ENCODE measurements at regions not wholly inside any gene's neighbourhood (a gene's known extent, or its start where the extent isn't known, plus 50 kb on each side); places are given as distances from the start of the nearest gene placed in this dataset.
A peak's percentile ranks its signal among the peaks of the same experiment; 100 is the strongest.

DNA sequence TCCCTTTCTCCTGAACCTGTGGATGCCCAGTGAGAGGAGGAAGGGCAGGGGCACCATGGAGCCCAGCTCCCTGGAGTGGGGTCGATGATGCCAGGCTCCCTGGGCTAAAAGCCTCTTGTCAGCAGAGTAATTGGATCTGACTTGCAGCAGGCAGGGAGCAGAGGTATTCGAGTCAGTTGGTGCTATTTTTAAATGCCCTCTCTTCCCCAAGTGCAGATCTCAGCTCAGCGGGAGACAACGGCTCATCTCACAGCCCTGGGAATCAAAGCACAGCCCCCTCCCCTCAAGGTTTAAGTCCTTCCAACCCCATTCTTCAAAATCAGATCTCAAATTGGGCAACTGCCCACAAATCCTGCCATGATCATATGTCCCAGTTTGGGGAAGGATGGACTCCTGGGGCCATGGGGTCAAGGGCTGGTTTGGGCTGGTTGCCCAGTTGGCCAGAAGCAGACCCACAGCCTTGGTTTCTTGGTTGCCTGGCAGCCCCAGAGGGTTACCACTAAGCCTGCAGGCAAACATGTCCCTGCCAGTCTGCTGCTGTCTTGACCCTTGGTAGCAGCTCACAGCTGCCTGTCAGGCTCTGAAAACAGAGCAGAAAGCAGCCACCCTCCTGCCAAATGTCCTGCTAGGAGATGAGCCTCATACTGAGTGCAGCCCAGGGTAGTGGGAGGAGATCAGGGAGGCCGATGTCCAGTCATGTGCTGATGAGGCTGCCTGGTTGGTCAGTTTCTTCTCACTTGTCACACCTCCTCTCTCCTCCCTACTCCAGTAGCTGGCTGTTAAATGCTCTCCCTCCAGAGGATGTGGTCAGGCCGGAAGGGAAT lies 244.9 kb downstream of the LOXHD1 start:
- DNase-seq (ENCODE audit: low read depth in 1 of 2, low spot score in 1 of 2) = peak in 1 of 2 experiments; percentile 24
- in situ Hi-C loops (cut with HindIII; ENCODE audit: low pct_unique_long_range_greater_than_20kb, low sequenced_read_pairs) = no loop called here
- TF ChIP-seq JUND (IDR thresholded peaks at IDR 0.05; ENCODE audit: low read depth) = no peak

DNA sequence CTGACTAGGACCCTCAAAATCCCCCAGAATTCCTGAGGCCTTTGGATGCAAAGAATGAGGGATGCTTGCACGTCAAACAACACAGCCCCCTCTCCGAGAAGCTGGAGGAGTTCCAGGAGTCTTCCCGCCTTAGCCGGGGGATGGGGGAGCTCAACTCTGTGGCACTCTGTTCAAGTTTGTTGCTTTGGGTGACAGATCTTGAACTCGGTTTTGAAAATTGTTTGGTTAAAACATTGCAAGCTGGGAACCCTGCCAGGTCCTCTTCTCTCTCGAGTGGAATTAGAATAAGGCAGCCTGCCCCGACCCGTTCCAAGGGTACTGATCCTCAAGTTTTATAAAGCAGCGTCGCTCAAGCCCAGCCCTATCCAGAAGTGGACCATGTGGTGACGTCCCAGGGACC lies 244.1 kb downstream of the LOXHD1 start:
- in situ Hi-C loops (cut with HindIII; ENCODE audit: low pct_unique_long_range_greater_than_20kb, low sequenced_read_pairs) = no loop called here
- TF ChIP-seq JUND (IDR thresholded peaks at IDR 0.05; ENCODE audit: low read depth) = no peak
- no peak for DNase-seq (ENCODE audit: low read depth in 1 of 2, low spot score in 1 of 2)

DNA sequence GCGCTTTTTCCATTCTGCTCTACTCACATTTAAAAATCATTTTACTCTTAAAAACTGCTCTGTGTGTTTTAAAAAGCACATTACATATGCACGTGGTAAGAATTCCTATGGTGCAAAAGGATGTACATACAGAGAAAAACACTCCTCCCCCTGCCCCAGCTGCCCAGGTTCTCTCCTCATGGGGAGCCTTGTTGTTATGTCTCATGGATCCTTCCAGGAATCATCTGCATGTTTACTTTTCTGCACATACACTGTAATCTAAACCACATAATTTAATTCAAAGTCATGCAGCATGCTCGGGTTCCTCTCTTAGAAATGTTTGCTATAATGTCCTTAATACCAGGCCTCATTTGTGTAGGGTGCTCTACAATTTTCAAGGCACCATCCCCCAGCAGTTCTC lies 243.3 kb downstream of the LOXHD1 start:
- TF ChIP-seq JUND (IDR thresholded peaks at IDR 0.05; ENCODE audit: low read depth) = no peak
- in situ Hi-C loops (cut with HindIII; ENCODE audit: low pct_unique_long_range_greater_than_20kb, low sequenced_read_pairs) = no loop called here
- DNase-seq (ENCODE audit: low read depth in 1 of 2, low spot score in 1 of 2) = no peak

DNA sequence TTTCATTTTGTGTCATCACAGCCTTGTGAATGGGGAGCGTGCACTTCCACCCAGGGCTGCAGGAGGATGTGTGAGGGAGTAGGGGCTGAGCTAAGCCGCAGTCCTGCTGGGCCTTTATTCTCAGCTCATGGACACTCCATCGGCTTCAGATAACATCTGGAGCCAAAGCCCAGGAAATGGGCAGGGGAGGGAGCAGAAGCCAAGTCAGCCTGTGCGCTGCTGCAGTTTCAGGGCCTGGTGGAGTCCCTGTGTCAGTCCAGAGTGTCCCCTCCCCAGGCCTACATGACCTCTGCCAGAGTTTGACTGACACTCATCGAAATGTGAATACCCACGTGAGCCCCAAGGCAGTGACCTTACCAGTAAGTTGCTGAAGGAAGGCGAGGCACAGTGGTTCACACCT lies 242.2 kb downstream of the LOXHD1 start:
- DNase-seq (ENCODE audit: low read depth in 1 of 2, low spot score in 1 of 2) = no peak
- in situ Hi-C loops (cut with HindIII; ENCODE audit: low pct_unique_long_range_greater_than_20kb, low sequenced_read_pairs) = no loop called here
- TF ChIP-seq JUND (IDR thresholded peaks at IDR 0.05; ENCODE audit: low read depth) = no peak

DNA sequence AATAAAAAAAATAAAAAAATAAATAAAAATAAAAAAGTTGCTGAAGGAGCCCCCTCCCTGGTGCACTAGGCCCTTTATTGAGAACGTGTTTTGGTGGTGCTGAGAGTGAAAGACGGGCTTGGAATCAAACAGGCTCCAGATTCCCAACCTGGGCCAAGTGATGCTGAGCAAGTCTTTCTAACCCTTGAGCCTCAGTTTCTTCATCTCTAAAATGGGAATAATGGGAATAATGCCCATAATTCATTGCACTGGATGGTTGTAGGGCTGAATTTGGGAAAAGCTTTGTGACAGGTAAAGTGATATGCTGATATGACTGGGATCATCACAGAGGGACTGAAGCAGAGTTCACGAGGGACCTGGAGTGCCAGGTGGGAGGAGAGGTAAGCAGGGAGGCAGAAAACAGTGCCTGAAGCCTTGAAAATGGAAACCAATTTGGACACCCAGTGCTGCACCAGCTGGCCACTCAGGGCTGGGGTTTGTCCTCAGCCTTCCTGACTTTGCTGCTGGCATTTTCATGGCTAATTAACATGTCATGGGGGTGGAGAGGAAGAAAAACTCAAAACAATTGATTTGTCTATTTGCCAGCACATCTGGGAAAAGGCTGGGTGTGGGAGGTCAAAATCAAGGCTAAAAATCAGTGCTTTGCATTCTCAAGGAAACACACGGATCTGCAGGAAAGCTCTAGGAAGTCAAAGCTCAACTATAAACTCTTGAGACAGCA lies 241.3 kb downstream of the LOXHD1 start:
- no peak for DNase-seq (ENCODE audit: low read depth in 1 of 2, low spot score in 1 of 2)
- TF ChIP-seq JUND (IDR thresholded peaks at IDR 0.05; ENCODE audit: low read depth) = no peak
- in situ Hi-C loops (cut with HindIII; ENCODE audit: low pct_unique_long_range_greater_than_20kb, low sequenced_read_pairs) = no loop called here

DNA sequence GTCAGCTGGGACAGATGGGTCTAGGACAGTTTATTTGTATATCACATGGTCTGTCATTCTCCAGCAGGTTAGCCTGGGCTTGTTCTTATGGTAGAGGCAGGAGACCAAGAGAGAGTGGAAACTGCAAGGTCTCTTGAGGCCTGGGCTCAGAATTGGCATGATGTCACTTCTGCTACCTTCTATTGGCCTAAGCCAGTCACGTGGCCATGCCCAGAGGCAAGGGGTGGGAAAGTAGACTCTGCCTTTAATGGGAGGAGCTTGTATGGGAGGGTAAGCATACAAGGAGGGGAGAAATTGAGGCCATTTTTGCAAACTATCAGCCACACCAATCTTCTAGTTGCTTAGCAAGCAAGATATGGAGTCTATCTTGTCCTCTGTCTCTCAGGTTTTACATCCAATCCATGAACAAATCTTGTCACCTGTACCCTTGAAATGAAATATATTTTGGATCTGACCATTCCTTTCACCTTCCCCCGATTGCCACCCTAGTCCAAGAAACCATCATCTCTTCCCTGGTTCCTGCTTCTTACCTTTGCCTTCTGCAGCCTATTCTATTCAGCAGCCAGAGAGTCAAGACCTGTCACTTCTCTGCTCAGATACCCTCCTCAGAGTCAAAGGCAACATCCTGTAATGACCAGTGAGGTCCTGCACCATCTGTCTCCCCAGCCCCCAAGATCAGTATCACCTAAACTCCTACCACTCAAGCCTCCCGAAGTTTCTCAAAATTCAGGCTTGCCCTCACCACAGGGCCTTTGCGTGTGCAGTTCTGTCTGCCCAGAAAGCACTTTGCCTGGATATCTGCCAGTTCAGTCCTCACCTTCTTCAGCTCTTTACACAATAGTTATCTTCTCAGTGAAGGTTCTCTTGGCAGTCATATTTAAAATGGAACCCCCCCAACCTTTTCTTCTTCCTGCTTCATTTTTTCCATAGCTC lies 240.0 kb downstream of the LOXHD1 start:
- DNase-seq (ENCODE audit: low read depth in 1 of 2, low spot score in 1 of 2) = peak in 1 of 2 experiments; percentile 78
- no peak for TF ChIP-seq JUND (IDR thresholded peaks at IDR 0.05; ENCODE audit: low read depth)
- in situ Hi-C loops (cut with HindIII; ENCODE audit: low pct_unique_long_range_greater_than_20kb, low sequenced_read_pairs) = no loop called here

DNA sequence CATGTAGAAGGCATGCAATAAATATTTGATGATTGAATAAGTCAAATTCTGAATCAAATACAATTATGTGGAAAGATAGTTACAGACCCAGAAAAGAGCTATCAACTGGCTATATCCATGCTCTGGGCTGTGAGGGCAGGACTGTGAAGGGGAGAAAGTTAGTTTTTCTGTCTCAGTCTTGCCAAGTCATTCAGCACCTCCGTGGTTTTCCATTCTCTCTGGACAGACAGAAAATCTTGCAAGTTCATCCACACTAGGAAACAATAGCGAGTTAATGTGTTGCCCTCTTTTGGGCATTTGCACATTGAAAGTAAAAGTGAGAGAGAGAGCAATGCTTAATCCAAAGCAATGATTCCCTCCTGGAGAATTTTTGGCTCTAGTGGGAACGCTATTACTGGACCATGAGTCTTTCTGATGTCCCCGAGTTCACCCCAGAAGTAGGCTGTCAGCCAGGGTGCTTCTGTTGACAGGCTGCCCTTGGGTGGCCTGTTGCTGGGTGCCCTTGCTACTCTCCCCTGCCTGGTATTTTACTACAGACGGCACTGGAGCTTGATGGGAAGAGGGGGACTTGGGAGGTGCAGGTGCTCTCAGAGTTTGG lies 238.3 kb downstream of the LOXHD1 start:
- DNase-seq (ENCODE audit: low read depth in 1 of 2, low spot score in 1 of 2) = no peak
- TF ChIP-seq JUND (IDR thresholded peaks at IDR 0.05; ENCODE audit: low read depth) = no peak
- in situ Hi-C loops (cut with HindIII; ENCODE audit: low pct_unique_long_range_greater_than_20kb, low sequenced_read_pairs) = no loop called here

DNA sequence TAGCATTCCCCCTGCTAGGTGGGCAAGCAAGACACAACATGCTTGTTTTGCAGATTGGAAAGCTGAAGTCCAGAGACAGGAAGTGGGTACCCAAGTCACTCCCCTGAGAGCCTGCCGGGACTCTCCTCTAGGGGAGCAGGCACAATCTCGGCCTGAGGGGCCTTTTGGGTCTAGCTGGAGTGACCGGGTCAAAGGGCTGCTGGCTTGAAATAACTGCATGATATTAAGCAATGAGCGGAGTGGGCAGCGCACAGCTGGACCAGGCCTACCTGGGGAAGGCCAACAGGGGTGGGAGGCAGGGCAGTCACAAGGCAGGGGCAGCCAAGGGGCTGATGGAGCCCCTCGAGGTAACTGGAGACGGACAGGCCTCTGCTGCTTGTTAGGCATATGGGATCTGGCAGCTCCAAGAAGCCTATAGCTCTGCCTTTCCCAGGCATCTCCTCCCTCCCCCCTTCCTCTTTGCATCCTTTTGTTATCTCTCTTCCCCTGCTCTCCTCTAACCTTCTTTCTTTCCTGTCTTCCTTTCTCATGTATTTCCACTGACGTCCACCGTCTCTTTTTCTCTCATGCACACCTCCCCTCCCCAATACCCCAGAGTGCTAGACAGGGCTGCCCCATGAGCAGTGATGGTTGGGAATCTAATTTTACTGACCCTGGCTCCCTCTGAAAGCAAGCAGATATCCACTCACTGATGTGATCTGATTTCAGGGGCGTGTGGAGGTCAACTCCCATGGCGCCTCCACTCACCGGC lies 237.5 kb downstream of the LOXHD1 start:
- TF ChIP-seq JUND (IDR thresholded peaks at IDR 0.05; ENCODE audit: low read depth) = no peak
- in situ Hi-C loops (cut with HindIII; ENCODE audit: low pct_unique_long_range_greater_than_20kb, low sequenced_read_pairs) = no loop called here
- no peak for DNase-seq (ENCODE audit: low read depth in 1 of 2, low spot score in 1 of 2)

DNA sequence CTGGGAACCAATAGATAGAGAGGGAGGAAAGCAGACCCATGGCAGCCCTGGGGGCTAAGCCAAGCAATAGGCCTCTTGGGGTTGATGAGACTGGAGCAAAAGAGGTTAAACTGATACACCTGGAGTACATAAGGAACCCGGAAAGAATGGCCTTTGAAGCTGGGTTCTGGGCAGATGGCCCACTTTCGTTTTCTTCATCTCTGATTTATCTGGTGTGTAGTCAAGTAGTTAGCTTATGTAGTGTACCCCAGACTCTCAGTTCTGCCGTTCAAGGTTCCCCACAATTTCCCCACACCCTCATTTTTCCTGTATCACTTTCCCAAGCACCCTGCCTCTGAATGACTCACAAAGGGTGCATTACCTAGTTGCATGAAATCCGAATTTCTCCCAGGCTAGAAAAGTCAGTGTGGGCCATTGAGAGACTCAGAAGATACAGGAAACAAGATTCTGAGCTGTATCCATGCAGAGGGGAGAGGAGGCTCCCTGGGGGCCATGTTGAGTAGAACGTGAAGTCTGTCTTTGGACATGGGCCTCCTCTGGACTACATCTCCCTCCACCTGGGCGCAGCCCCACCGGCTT lies 235.0 kb downstream of the LOXHD1 start:
- DNase-seq (ENCODE audit: low read depth in 1 of 2, low spot score in 1 of 2) = no peak
- in situ Hi-C loops (cut with HindIII; ENCODE audit: low pct_unique_long_range_greater_than_20kb, low sequenced_read_pairs) = no loop called here
- TF ChIP-seq JUND (IDR thresholded peaks at IDR 0.05; ENCODE audit: low read depth) = no peak

DNA sequence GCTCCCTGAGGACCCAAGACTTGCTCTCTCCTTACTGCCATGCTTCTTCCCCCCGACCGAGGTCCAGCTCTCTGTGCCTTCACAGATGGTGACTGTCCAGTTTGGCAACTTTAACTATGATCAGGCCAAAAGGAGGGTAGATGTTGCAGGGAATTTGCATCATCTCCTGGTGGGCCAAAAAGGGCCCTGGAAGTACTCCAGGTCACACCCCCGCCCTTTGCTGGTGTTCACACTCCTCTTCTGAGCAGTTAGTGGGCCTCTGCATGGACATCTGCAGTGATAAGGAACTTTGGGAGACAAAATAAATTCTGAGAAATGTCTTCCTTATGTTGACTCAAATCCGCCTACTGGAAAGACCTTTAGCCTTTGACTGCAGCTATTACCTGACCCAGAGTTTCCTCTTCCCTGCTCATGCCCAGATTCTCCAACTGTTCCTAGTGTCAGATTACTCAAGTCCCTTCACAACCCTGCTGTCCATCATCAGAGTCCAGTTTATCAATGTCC lies 234.4 kb downstream of the LOXHD1 start:
- no peak for TF ChIP-seq JUND (IDR thresholded peaks at IDR 0.05; ENCODE audit: low read depth)
- DNase-seq (ENCODE audit: low read depth in 1 of 2, low spot score in 1 of 2) = no peak
- in situ Hi-C loops (cut with HindIII; ENCODE audit: low pct_unique_long_range_greater_than_20kb, low sequenced_read_pairs) = no loop called here

DNA sequence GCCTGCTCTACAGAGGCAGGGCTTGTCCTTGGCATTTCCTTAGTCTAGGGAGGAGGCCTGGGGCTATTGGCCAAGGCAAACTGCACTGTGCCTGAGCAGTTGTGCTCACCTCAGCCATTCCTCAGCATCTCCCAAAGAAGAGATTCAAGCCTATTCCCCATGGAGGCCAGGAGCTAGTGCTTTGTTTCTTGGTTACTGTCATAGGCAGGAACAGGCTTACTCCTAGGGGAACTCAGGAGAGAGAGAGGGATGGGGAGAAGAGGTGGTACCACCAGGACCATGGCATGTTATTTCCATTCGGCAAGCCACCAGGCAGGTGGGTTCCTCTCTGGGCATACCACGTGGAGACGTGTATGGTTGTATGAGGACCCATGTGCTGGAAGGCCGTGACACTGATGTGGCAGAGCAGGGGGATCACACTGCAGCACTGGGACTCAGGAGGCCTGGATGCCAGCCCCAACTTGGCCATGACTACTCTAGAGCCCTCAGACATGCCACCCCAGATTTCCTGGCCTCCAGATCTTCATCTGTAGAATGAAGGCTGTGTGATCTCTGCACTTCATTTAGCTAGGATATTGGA lies 233.7 kb downstream of the LOXHD1 start:
- in situ Hi-C loops (cut with HindIII; ENCODE audit: low pct_unique_long_range_greater_than_20kb, low sequenced_read_pairs) = no loop called here
- no peak for TF ChIP-seq JUND (IDR thresholded peaks at IDR 0.05; ENCODE audit: low read depth)
- peak in 1 of 2 experiments; percentile 33 for DNase-seq (ENCODE audit: low read depth in 1 of 2, low spot score in 1 of 2)

Measured in T47D (cell line).